ENCODE measurements at regions not wholly inside any gene's neighbourhood (a gene's known extent, or its start where the extent isn't known, plus 50 kb on each side); places are given as distances from the start of the nearest gene placed in this dataset.
A peak's percentile ranks its signal among the peaks of the same experiment; 100 is the strongest.

DNA sequence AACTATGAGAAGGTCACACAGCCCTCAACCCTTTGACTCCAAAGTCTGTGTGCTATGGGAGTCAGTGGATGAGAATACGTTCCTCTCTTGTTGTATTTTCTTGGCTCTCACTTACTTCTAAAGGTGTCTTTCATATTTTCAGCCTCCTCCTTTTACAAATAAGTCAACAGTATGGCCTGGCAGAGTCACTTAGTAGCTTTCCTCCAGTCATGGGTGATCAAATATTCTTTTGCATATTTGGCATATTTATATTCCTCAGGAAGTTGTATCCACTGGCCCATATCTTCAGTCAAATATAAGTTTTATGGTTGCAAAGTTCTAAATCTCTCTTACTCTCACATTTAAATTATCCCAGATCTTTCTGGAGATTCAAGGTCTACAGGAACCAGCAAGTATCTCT lies 327.5 kb downstream of the ETS1 start:
- Histone ChIP-seq H3K9ac (ENCODE audit: insufficient read depth in 1 of 2, low read length in 2 of 2) (no peak overlapping the region), H3K36me3 (ENCODE audit: control insufficient read depth in 4 of 4, insufficient read depth in 4 of 4, low read length in 4 of 4) (no peaks in the 10 kb centered on the region), H3K27ac (ENCODE audit: low read depth in 1 of 2, low read length in 1 of 2) (no peak overlapping the region), H3K4me3 (no peak overlapping the region), H3K9me3 (ENCODE audit: control insufficient read depth in 4 of 4, insufficient read depth in 3 of 4, low read length in 3 of 4) (no peaks in the 10 kb centered on the region), H3K27me3 (ENCODE audit: control insufficient read depth in 3 of 3, insufficient read depth in 3 of 3, low read length in 2 of 3) (no peaks in the 10 kb centered on the region), H3K4me1 (ENCODE audit: control insufficient read depth in 5 of 5, insufficient read depth in 5 of 5, low read length in 5 of 5) (no peaks in the 10 kb centered on the region)
- DNase-seq (no peak), ATAC-seq (ENCODE audit: insufficient read depth, low FRiP score) (no peak)
- 71 to 90% methylated on average over 1 of the region's 1 CpG for WGBS, 2 donors
- TF ChIP-seq, protein P1, sequence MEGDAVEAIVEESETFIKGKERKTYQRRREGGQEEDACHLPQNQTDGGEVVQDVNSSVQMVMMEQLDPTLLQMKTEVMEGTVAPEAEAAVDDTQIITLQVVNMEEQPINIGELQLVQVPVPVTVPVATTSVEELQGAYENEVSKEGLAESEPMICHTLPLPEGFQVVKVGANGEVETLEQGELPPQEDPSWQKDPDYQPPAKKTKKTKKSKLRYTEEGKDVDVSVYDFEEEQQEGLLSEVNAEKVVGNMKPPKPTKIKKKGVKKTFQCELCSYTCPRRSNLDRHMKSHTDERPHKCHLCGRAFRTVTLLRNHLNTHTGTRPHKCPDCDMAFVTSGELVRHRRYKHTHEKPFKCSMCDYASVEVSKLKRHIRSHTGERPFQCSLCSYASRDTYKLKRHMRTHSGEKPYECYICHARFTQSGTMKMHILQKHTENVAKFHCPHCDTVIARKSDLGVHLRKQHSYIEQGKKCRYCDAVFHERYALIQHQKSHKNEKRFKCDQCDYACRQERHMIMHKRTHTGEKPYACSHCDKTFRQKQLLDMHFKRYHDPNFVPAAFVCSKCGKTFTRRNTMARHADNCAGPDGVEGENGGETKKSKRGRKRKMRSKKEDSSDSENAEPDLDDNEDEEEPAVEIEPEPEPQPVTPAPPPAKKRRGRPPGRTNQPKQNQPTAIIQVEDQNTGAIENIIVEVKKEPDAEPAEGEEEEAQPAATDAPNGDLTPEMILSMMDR (IDR thresholded peaks at IDR 0.05; ENCODE audit: control extremely low read depth, extremely low read depth), result no peak

DNA sequence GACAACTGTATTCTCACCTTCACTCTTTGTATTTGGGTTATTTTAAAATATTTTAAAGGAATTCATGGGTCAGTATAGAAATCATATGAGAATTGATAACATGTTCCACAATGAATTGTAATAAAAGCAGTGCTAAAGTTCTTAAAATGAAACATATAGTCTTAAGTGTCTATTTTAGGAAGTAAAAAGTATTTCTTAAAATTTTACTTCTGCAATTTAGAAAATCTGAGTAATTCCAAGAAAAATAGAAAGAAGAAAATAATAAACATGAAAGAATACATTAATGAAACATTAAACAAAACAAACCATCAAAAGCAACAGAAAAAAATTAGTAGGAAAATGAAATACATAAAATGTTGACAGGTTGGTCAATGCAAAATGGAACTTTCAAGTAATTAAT lies 332.4 kb downstream of the ETS1 start:
- H3K9ac ChIP-seq (ENCODE audit: insufficient read depth in 1 of 2, low read length in 2 of 2), result no peak overlapping the region
- no peak overlapping the region for H3K4me3 ChIP-seq
- no peaks in the 10 kb centered on the region for H3K36me3 ChIP-seq (ENCODE audit: control insufficient read depth in 4 of 4, insufficient read depth in 4 of 4, low read length in 4 of 4)
- TF ChIP-seq, protein P1 (IDR thresholded peaks at IDR 0.05; ENCODE audit: control extremely low read depth, extremely low read depth), result no peak
- DNase-seq (no peak), ATAC-seq (ENCODE audit: insufficient read depth, low FRiP score) (no peak)
- no peaks in the 10 kb centered on the region for H3K27me3 ChIP-seq (ENCODE audit: control insufficient read depth in 3 of 3, insufficient read depth in 3 of 3, low read length in 2 of 3)
- no peaks in the 10 kb centered on the region for H3K9me3 ChIP-seq (ENCODE audit: control insufficient read depth in 4 of 4, insufficient read depth in 3 of 4, low read length in 3 of 4)
- H3K27ac ChIP-seq (ENCODE audit: low read depth in 1 of 2, low read length in 1 of 2), result no peak overlapping the region
- H3K4me1 ChIP-seq (ENCODE audit: control insufficient read depth in 5 of 5, insufficient read depth in 5 of 5, low read length in 5 of 5), result peaks cover 0 to 10% (median 0%) of the 10 kb centered on the region in 5 donors

DNA sequence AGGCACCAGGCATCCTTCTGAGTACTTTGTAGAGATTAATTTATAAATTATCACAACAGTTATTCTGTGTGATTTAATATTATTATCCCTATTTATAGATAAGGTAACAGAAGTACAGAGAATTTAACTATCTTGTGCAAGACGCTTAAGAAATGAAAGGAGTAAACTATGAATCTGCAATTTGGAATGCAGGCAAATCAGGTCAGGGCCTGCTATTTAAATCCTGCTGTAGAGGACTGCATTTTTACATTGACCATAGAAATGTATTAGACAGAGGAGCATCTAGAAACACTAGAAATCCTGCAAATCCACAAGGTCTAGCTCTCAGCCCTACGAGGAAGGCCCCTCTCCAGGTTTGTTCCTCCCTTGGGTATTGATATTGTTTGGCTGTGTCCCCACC lies 336.2 kb downstream of the ETS1 start:
- Histone ChIP-seq H3K4me3 (no peak overlapping the region), H3K27me3 (ENCODE audit: control insufficient read depth in 3 of 3, insufficient read depth in 3 of 3, low read length in 2 of 3) (no peaks in the 10 kb centered on the region), H3K36me3 (ENCODE audit: control insufficient read depth in 4 of 4, insufficient read depth in 4 of 4, low read length in 4 of 4) (no peaks in the 10 kb centered on the region), H3K4me1 (ENCODE audit: control insufficient read depth in 5 of 5, insufficient read depth in 5 of 5, low read length in 5 of 5) (peaks cover 0 to 26% (median 6%) of the 10 kb centered on the region in 5 donors), H3K27ac (ENCODE audit: low read depth in 1 of 2, low read length in 1 of 2) (no peak overlapping the region), H3K9ac (ENCODE audit: insufficient read depth in 1 of 2, low read length in 2 of 2) (no peak overlapping the region), H3K9me3 (ENCODE audit: control insufficient read depth in 4 of 4, insufficient read depth in 3 of 4, low read length in 3 of 4) (no peaks in the 10 kb centered on the region)
- DNase-seq (no peak), ATAC-seq (ENCODE audit: insufficient read depth, low FRiP score) (no peak)
- WGBS, 2 donors, result 86 to 91% methylated on average over 2 of the region's 2 CpGs
- TF ChIP-seq, protein P1 (IDR thresholded peaks at IDR 0.05; ENCODE audit: control extremely low read depth, extremely low read depth), result no peak

DNA sequence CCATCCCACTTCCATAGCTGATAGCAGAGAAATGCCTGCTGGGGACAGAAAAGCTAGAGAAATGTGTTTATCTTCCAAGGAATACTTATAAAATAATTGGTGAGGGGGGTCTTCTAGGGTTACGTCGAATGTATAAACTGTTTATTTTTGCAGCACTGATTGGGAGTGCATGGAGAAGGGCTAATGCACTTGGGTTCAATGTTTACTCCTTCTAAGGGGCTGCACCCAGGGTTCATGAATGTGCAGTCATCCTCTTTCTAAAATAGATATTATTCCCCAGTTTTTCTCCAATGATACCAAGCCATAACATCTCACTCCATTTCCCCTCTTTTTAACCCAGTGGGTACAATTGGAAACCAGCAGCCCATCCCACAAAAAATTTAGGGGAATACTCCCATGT lies 336.9 kb downstream of the ETS1 start:
- no peak for ATAC-seq (ENCODE audit: insufficient read depth, low FRiP score)
- Histone ChIP-seq H3K27ac (ENCODE audit: low read depth in 1 of 2, low read length in 1 of 2) (no peak overlapping the region), H3K9ac (ENCODE audit: insufficient read depth in 1 of 2, low read length in 2 of 2) (no peak overlapping the region), H3K27me3 (ENCODE audit: control insufficient read depth in 3 of 3, insufficient read depth in 3 of 3, low read length in 2 of 3) (no peaks in the 10 kb centered on the region), H3K36me3 (ENCODE audit: control insufficient read depth in 4 of 4, insufficient read depth in 4 of 4, low read length in 4 of 4) (no peaks in the 10 kb centered on the region), H3K4me3 (no peak overlapping the region), H3K9me3 (ENCODE audit: control insufficient read depth in 4 of 4, insufficient read depth in 3 of 4, low read length in 3 of 4) (no peaks in the 10 kb centered on the region), H3K4me1 (ENCODE audit: control insufficient read depth in 5 of 5, insufficient read depth in 5 of 5, low read length in 5 of 5) (peaks cover 0 to 29% (median 6%) of the 10 kb centered on the region in 5 donors)
- peak in 1 of 3 donors; percentile 41 for DNase-seq
- TF ChIP-seq, protein P1 (IDR thresholded peaks at IDR 0.05; ENCODE audit: control extremely low read depth, extremely low read depth), result no peak
- WGBS, 2 donors, result 78 to 91% methylated on average over 2 of the region's 2 CpGs
